Astrocyte (in vitro differentiated cells and primary cell): ENCODE measurements at regions not wholly inside any gene's neighbourhood (a gene's known extent, or its start where the extent isn't known, plus 50 kb on each side); places are given as distances from the start of the nearest gene placed in this dataset.

Experiments
- CTCF ChIP-seq: IDR thresholded peaks from 2 replicates; pipeline ENCODE4 v1.5.1; 2011; ENCODE audit warnings: low read depth, mild to moderate bottlenecking, inconsistent platforms, low read length, moderate library complexity; ENCODE audit not compliant: insufficient read depth
- EZH2 ChIP-seq: IDR thresholded peaks from 2 replicates; pipeline ENCODE4 v1.6.1; 2012; ENCODE audit warnings: mild to moderate bottlenecking, low read length, inconsistent platforms; ENCODE audit not compliant: insufficient read depth

- TF ChIP-seq CTCF (no peak), EZH2 (no peak)
Observed at GRCh38 chr13:78325585-78325984, 277.8 kb downstream of the POU4F1 start.
